GM23338 (cell line): ENCODE measurements at regions not wholly inside any gene's neighbourhood (a gene's known extent, or its start where the extent isn't known, plus 50 kb on each side); places are given as distances from the start of the nearest gene placed in this dataset.

Source experiments
- CREB1 ChIP-seq: fragments of 250-450 bp; sonication (Bioruptor Pico); IDR thresholded peaks from 2 replicates; pipeline ENCODE4 v1.5.0; 2020; ENCODE audit warnings: low read depth, mild to moderate bottlenecking, moderate library complexity
- CTCF ChIP-seq, 2 experiments: fragments of 200-600 bp in 1 of 2; sonication (generic) in 1 of 2; conservative IDR thresholded peaks; 2 replicates each; pipeline versions ENCODE4 v1.5.1 to v1.6.1; 2016 to 2017; ENCODE audit warnings: antibody characterized with exemption in 2 of 2, low read depth in 2 of 2, mild to moderate bottlenecking in 2 of 2, moderate library complexity in 1 of 2
- ETS1 ChIP-seq: IDR thresholded peaks from 2 replicates; pipeline ENCODE4 v1.6.1; 2016; ENCODE audit warnings: antibody characterized with exemption
- EZH2 ChIP-seq: fragments of 200-600 bp; sonication (generic); IDR thresholded peaks from one replicate; pipeline ENCODE4 v1.8.0; 2017; ENCODE audit warnings: antibody characterized with exemption, mild to moderate bottlenecking, low read depth; ENCODE audit not compliant: unreplicated experiment
- EZH2phosphoT487 ChIP-seq: fragments of 200-600 bp; sonication (generic); IDR thresholded peaks from one replicate; pipeline ENCODE4 v1.8.1; 2018; ENCODE audit warnings: antibody characterized with exemption; ENCODE audit not compliant: unreplicated experiment
- JUNB ChIP-seq: IDR thresholded peaks from one replicate; pipeline ENCODE4 v1.6.1; 2016; ENCODE audit warnings: antibody characterized with exemption; ENCODE audit not compliant: unreplicated experiment
- NANOG ChIP-seq: IDR thresholded peaks from 2 replicates; pipeline ENCODE4 v1.6.1; 2016; ENCODE audit warnings: antibody characterized with exemption, borderline replicate concordance
- POLR2AphosphoS5 ChIP-seq: IDR thresholded peaks from 2 replicates; pipeline ENCODE4 v1.6.1; 2016; ENCODE audit warnings: antibody characterized with exemption, low read depth
- REST ChIP-seq: IDR thresholded peaks from one replicate; pipeline ENCODE4 v1.6.1; 2018; ENCODE audit warnings: antibody characterized with exemption; ENCODE audit not compliant: unreplicated experiment
- STAT1 ChIP-seq: IDR thresholded peaks from one replicate; pipeline ENCODE4 v1.6.1; 2016; ENCODE audit warnings: antibody characterized with exemption; ENCODE audit not compliant: unreplicated experiment
- ZNF462 ChIP-seq: fragments of 250-450 bp; sonication (Bioruptor Pico); IDR thresholded peaks from 2 replicates; pipeline ENCODE4 v1.5.0; 2020; ENCODE audit warnings: mild to moderate bottlenecking, moderate library complexity

GRCh38 chr2:3112131-3112530, 265.5 kb downstream of the EIPR1 start:
- no peak for TF ChIP-seq CTCF (conservative IDR thresholded peaks at IDR 0.05; ENCODE audit: low read depth in 2 of 2)
- no peak for TF ChIP-seq REST
- no peak for TF ChIP-seq POLR2AphosphoS5
- no peak for TF ChIP-seq EZH2phosphoT487
- TF ChIP-seq EZH2: no peak
- TF ChIP-seq CREB1 (CRISPR knock-in tag): no peak
- no peak for TF ChIP-seq ETS1
- TF ChIP-seq ZNF462 (CRISPR knock-in tag): no peak
- no peak for TF ChIP-seq STAT1
- no peak for TF ChIP-seq JUNB
- no peak for TF ChIP-seq NANOG
